Hepatocyte (in vitro differentiated cells): ENCODE measurements at regions not wholly inside any gene's neighbourhood (a gene's known extent, or its start where the extent isn't known, plus 50 kb on each side); places are given as distances from the start of the nearest gene placed in this dataset.

Experiments used
- DNase-seq: peaks from one replicate; pipeline ENCODE4 v3.0.0-alpha.2; 2016; ENCODE audit warnings: low spot score
- H2AFZ ChIP-seq: fragments of 200-600 bp; sonication (generic); 2 replicates; pipeline ENCODE4 v1.6.0; 2016; ENCODE audit warnings: antibody characterized with exemption, mild to moderate bottlenecking
- H3K27ac ChIP-seq: fragments of 200-600 bp; sonication (generic); 2 replicates; pipeline ENCODE4 v1.5.1; 2016; ENCODE audit warnings: mild to moderate bottlenecking
- H3K27me3 ChIP-seq: fragments of 200-600 bp; sonication (generic); 2 replicates; pipeline ENCODE4 v1.6.1; 2016
- H3K36me3 ChIP-seq: fragments of 200-600 bp; sonication (generic); replicated peaks from 2 replicates; pipeline ENCODE4 v1.5.1; 2016; ENCODE audit warnings: low read depth; ENCODE audit not compliant: insufficient read depth
- H3K4me1 ChIP-seq: fragments of 200-600 bp; sonication (generic); 2 replicates; pipeline ENCODE4 v1.5.1; 2016; ENCODE audit warnings: mild to moderate bottlenecking, moderate library complexity; ENCODE audit not compliant: insufficient read depth
- H3K4me2 ChIP-seq: fragments of 200-600 bp; sonication (generic); 2 replicates; pipeline ENCODE4 v1.6.0; 2016
- H3K4me3 ChIP-seq: fragments of 200-600 bp; sonication (generic); 2 replicates; pipeline ENCODE4 v1.5.1; 2016; ENCODE audit warnings: mild to moderate bottlenecking
- H3K79me2 ChIP-seq: fragments of 200-600 bp; sonication (generic); 2 replicates; pipeline ENCODE4 v1.6.0; 2017; ENCODE audit warnings: mild to moderate bottlenecking
- H3K9me2 ChIP-seq: fragments of 200-600 bp; sonication (generic); replicated peaks from 2 replicates; pipeline ENCODE4 v1.6.0; 2017; ENCODE audit warnings: mild to moderate bottlenecking; ENCODE audit not compliant: insufficient read depth
- H3K9me3 ChIP-seq: fragments of 200-600 bp; sonication (generic); 2 replicates; pipeline ENCODE4 v1.5.1; 2016; ENCODE audit warnings: low read depth, mild to moderate bottlenecking
- H4K20me1 ChIP-seq: fragments of 200-600 bp; sonication (generic); 2 replicates; pipeline ENCODE4 v1.6.0; 2016; ENCODE audit warnings: mild to moderate bottlenecking; ENCODE audit not compliant: insufficient read depth, poor library complexity, severe bottlenecking
- CTCF ChIP-seq: fragments of 200-600 bp; sonication (generic); IDR thresholded peaks from 2 replicates; pipeline ENCODE4 v1.5.1; 2016; ENCODE audit warnings: antibody characterized with exemption, mild to moderate bottlenecking; ENCODE audit not compliant: poor library complexity
- EZH2 ChIP-seq: fragments of 200-600 bp; sonication (generic); IDR thresholded peaks from 2 replicates; pipeline ENCODE4 v1.6.1; 2016; ENCODE audit warnings: antibody characterized with exemption, mild to moderate bottlenecking, borderline replicate concordance
- EZH2phosphoT487 ChIP-seq: fragments of 200-600 bp; sonication (generic); IDR thresholded peaks from one replicate; pipeline ENCODE4 v1.6.1; 2018; ENCODE audit warnings: antibody characterized with exemption, mild to moderate bottlenecking, low read depth, moderate library complexity; ENCODE audit not compliant: unreplicated experiment, severe bottlenecking
- WGBS: methylation state at CpG from one replicate; pipeline ENCODE4 v1.1.6; 2016; ENCODE audit warnings: low lambda C conversion rate; ENCODE audit errors: missing lambda C conversion rate; 5-methylcytosine and 5-hydroxymethylcytosine counted together

DNA sequence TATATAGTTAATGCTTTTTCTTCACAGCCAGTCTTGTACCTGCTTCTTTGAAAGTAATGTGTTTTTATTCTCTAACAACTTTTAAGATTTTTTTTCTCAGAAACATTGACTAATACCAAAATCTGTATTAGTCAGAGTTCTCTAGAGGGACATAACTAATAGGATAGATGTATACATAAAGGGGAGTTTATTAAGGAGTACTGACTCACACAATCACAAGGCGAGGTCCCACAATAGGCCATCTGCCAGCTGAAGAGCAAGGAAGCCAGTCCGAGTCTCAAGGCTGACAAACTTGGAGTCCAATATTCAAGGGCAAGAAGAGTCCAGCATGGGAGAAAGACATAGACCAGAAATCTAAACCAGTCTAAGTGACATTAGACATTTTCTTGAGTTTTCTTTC, 140.0 kb downstream of the RAB38 start:
- Histone ChIP-seq H3K9me3 (no peaks in the 10 kb centered on the region), H3K27me3 (no peaks in the 10 kb centered on the region), H3K9me2 (no peaks in the 10 kb centered on the region), H4K20me1 (no peaks in the 10 kb centered on the region), H3K27ac (no peak overlapping the region), H2AFZ (no peak overlapping the region), H3K4me1 (no peaks in the 10 kb centered on the region), H3K4me3 (no peak overlapping the region), H3K79me2 (no peaks in the 10 kb centered on the region), H3K4me2 (no peak overlapping the region), H3K36me3 (no peaks in the 10 kb centered on the region)
- 93% methylated on average over 2 of the region's 2 CpGs for WGBS
- no peak for DNase-seq
- TF ChIP-seq EZH2 (no peak), CTCF (no peak), EZH2phosphoT487 (no peak)

DNA sequence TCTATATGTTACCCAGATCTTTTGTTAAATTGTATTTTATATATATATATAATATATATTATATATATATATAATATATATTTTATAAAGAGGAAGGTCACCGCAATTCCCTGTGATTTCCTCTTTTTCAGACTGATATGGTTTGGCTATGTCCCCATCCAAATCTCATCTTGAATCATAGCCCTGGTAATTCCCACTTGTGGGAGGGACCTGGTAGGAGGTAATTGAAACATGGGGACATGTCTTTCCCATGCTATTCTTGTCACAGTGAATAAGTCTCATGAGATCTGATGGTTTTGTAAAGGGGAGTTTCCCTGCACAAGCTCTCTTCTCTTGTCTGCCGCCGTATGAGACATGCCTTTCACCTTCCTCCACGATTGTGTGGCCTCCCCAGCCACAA, 157.6 kb downstream of the RAB38 start:
- Histone ChIP-seq H4K20me1 (no peaks in the 10 kb centered on the region), H3K27ac (no peak overlapping the region), H3K9me2 (no peaks in the 10 kb centered on the region), H3K4me1 (peaks cover 11% of the 10 kb centered on the region), H3K79me2 (no peaks in the 10 kb centered on the region), H2AFZ (no peak overlapping the region), H3K4me3 (no peak overlapping the region), H3K4me2 (no peak overlapping the region), H3K27me3 (no peaks in the 10 kb centered on the region), H3K36me3 (no peaks in the 10 kb centered on the region), H3K9me3 (no peaks in the 10 kb centered on the region)
- WGBS, result 77% methylated on average over 4 of the region's 4 CpGs
- TF ChIP-seq CTCF, result no peak
- TF ChIP-seq EZH2phosphoT487, result no peak
- TF ChIP-seq EZH2, result no peak
- no peak for DNase-seq

DNA sequence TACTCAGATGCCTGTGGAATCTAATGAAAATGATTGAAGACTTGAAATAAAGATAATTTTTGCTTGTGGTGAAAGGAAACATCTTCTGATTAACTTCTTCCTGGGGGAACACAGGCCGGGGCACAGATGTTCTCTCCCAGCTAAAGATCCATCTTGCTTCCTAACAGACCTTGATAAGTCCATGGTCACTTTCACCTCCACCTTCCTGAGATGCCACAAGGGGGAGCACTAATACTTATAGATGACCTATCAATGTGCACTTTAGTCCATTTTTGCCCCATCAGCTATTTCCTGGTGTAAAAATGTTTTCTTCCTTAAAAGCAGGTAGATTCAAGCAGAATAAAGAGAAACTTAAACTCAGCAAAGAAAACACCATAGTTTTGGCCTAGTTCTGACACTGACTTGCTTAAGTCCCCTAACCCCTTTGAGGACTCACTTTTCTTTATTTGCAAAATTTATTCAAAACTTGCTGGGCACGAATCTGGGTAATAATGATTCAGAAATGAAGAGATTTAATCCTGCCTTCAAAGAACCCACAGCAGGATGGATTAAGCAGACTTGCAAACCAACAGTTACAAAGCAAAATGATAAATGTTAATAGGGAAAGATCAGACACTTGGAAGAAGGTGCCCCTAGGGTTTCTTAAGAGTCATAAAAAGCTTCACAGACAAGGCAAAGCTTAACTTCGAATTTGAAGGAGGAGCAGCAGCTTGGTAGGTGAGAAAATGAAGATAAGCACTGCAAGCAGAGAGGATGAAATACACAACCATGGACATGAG, 158.7 kb downstream of the RAB38 start:
- H2AFZ ChIP-seq, result no peak overlapping the region
- H3K4me2 ChIP-seq, result no peak overlapping the region
- WGBS, result 27% methylated on average over 3 of the region's 3 CpGs
- H4K20me1 ChIP-seq, result no peaks in the 10 kb centered on the region
- H3K9me2 ChIP-seq, result no peaks in the 10 kb centered on the region
- H3K36me3 ChIP-seq, result no peaks in the 10 kb centered on the region
- H3K79me2 ChIP-seq, result no peaks in the 10 kb centered on the region
- H3K4me1 ChIP-seq, result peaks cover 11% of the 10 kb centered on the region
- no peak overlapping the region for H3K4me3 ChIP-seq
- H3K27ac ChIP-seq, result no peak overlapping the region
- H3K27me3 ChIP-seq, result no peaks in the 10 kb centered on the region
- peak; percentile 92 for DNase-seq
- H3K9me3 ChIP-seq, result no peaks in the 10 kb centered on the region
- peak; percentile 79 for TF ChIP-seq CTCF
- TF ChIP-seq EZH2phosphoT487, result no peak
